HEK293 (cell line): ENCODE measurements at regions not wholly inside any gene's neighbourhood (a gene's known extent, or its start where the extent isn't known, plus 50 kb on each side); places are given as distances from the start of the nearest gene placed in this dataset.

Experiments used
- CTCF ChIA-PET: fragments of 350-600 bp; formaldehyde crosslinking; extraction: SDS; loops from one replicate; lab custom pipeline; 2021; ENCODE audit warnings: antibody characterized with exemption; lab: Yijun Ruan, JAX
- POLR2A ChIA-PET: fragments of 300-600 bp; formaldehyde crosslinking; extraction: SDS; loops from one replicate; lab custom pipeline; 2020; ENCODE audit warnings: antibody characterized with exemption, inconsistent platforms; lab: Yijun Ruan, JAX
- H3K27ac ChIP-seq: fragments of 200-500 bp; sonication (Bioruptor generic); 2 replicates; pipeline ENCODE4 v1.5.1; 2014; ENCODE audit warnings: low read depth, low read length, control low read depth, inconsistent platforms; ENCODE audit errors: extremely low read depth
- H3K36me3 ChIP-seq, 2 experiments: fragments of 200-500 bp in 1 of 2; sonication (Bioruptor generic) in 1 of 2; 1 replicate in 1 of 2; 2 replicates in 1 of 2; pipeline ENCODE4 v1.5.1; 2014 to 2017; ENCODE audit warnings: inconsistent platforms in 2 of 2, low read length in 2 of 2; ENCODE audit not compliant: control insufficient read depth in 2 of 2, insufficient read depth in 1 of 2
- H3K4me1 ChIP-seq: fragments of 200-500 bp; sonication (Bioruptor generic); 2 replicates; pipeline ENCODE4 v1.5.1; 2014; ENCODE audit warnings: mild to moderate bottlenecking, low read length, inconsistent platforms; ENCODE audit not compliant: control insufficient read depth, insufficient read depth
- H3K4me3 ChIP-seq: 2 replicates; pipeline ENCODE4 v1.5.1; 2011; ENCODE audit warnings: low read depth, mild to moderate bottlenecking, control low read depth, low read length, moderate library complexity
- H3K9me3 ChIP-seq: fragments of 200-500 bp; sonication (Bioruptor generic); 2 replicates; pipeline ENCODE4 v1.5.1; 2014; ENCODE audit warnings: low read depth, low read length, inconsistent platforms; ENCODE audit not compliant: control insufficient read depth, insufficient read depth
- GLIS1 ChIP-seq: fragments of 450-650 bp; formaldehyde crosslinking; IDR thresholded peaks from 2 replicates; pipeline ENCODE4 v1.5.1; 2016; ENCODE audit warnings: missing biosample characterization, missing genetic modification characterization
- HOXC10 ChIP-seq: sonication (generic); formaldehyde crosslinking; IDR thresholded peaks from 2 replicates; pipeline ENCODE4 v1.8.1; 2023; ENCODE audit warnings: mild to moderate bottlenecking, missing genetic modification reagents
- KLF16 ChIP-seq: fragments of 450-650 bp; formaldehyde crosslinking; IDR thresholded peaks from 2 replicates; pipeline ENCODE4 v1.5.1; 2017; ENCODE audit warnings: missing biosample characterization, missing genetic modification characterization
- KLF9 ChIP-seq: fragments of 450-650 bp; formaldehyde crosslinking; IDR thresholded peaks from 2 replicates; pipeline ENCODE4 v1.5.1; 2016; ENCODE audit warnings: missing biosample characterization, missing genetic modification characterization, low read depth
- RBAK ChIP-seq: fragments of 450-650 bp; formaldehyde crosslinking; IDR thresholded peaks from 2 replicates; pipeline ENCODE4 v1.5.1; 2016; ENCODE audit warnings: missing biosample characterization, missing genetic modification characterization
- SCRT2 ChIP-seq: fragments of 450-650 bp; formaldehyde crosslinking; IDR thresholded peaks from 2 replicates; pipeline ENCODE4 v1.5.1; 2016; ENCODE audit warnings: missing biosample characterization, missing genetic modification characterization
- ZBTB1 ChIP-seq: fragments of 450-650 bp; formaldehyde crosslinking; IDR thresholded peaks from 2 replicates; pipeline ENCODE4 v1.5.1; 2016; ENCODE audit warnings: missing biosample characterization, missing genetic modification characterization
- ZBTB20 ChIP-seq: fragments of 450-650 bp; formaldehyde crosslinking; IDR thresholded peaks from 2 replicates; pipeline ENCODE4 v1.5.1; 2016; ENCODE audit warnings: missing biosample characterization, missing genetic modification characterization
- ZFP37 ChIP-seq: fragments of 450-650 bp; formaldehyde crosslinking; IDR thresholded peaks from 2 replicates; pipeline ENCODE4 v1.5.1; 2016; ENCODE audit warnings: missing biosample characterization, missing genetic modification characterization
- ZFP41 ChIP-seq: fragments of 450-650 bp; formaldehyde crosslinking; IDR thresholded peaks from 2 replicates; pipeline ENCODE4 v1.5.1; 2016; ENCODE audit warnings: missing biosample characterization, missing genetic modification characterization, borderline replicate concordance
- ZNF112 ChIP-seq: fragments of 450-650 bp; formaldehyde crosslinking; IDR thresholded peaks from 2 replicates; pipeline ENCODE4 v1.5.0; 2017; ENCODE audit warnings: missing biosample characterization, missing genetic modification characterization
- ZNF157 ChIP-seq: fragments of 450-650 bp; formaldehyde crosslinking; IDR thresholded peaks from 2 replicates; pipeline ENCODE4 v1.5.1; 2016; ENCODE audit warnings: missing biosample characterization, missing genetic modification characterization
- ZNF211 ChIP-seq: fragments of 450-650 bp; formaldehyde crosslinking; IDR thresholded peaks from 2 replicates; pipeline ENCODE4 v1.5.1; 2016; ENCODE audit warnings: low read depth, missing biosample characterization, missing genetic modification characterization
- ZNF23 ChIP-seq: fragments of 450-650 bp; formaldehyde crosslinking; IDR thresholded peaks from 2 replicates; pipeline ENCODE4 v1.5.1; 2016; ENCODE audit warnings: missing biosample characterization, missing genetic modification characterization, borderline replicate concordance
- ZNF354C ChIP-seq: fragments of 450-650 bp; formaldehyde crosslinking; IDR thresholded peaks from 2 replicates; pipeline ENCODE4 v1.5.1; 2016; ENCODE audit warnings: missing biosample characterization, missing genetic modification characterization, low read depth, borderline replicate concordance
- ZNF394 ChIP-seq: fragments of 450-650 bp; formaldehyde crosslinking; IDR thresholded peaks from 2 replicates; pipeline ENCODE4 v1.5.1; 2016; ENCODE audit warnings: missing biosample characterization, missing genetic modification characterization, mild to moderate bottlenecking, moderate library complexity, borderline replicate concordance
- ZNF426 ChIP-seq: fragments of 450-650 bp; formaldehyde crosslinking; IDR thresholded peaks from 2 replicates; pipeline ENCODE4 v1.5.1; 2017; ENCODE audit warnings: missing biosample characterization, missing genetic modification characterization, mild to moderate bottlenecking, inconsistent platforms, moderate library complexity
- ZNF514 ChIP-seq: fragments of 450-650 bp; formaldehyde crosslinking; IDR thresholded peaks from 2 replicates; pipeline ENCODE4 v1.5.1; 2016; ENCODE audit warnings: missing biosample characterization, missing genetic modification characterization
- ZNF521 ChIP-seq: fragments of 450-650 bp; formaldehyde crosslinking; IDR thresholded peaks from 2 replicates; pipeline ENCODE4 v1.5.1; 2017; ENCODE audit warnings: missing biosample characterization, mild to moderate bottlenecking, missing genetic modification characterization
- ZNF596 ChIP-seq: fragments of 450-650 bp; IDR thresholded peaks from 2 replicates; pipeline ENCODE4 v1.5.0; 2018; ENCODE audit warnings: missing biosample characterization, mild to moderate bottlenecking, missing genetic modification characterization, moderate library complexity
- ZNF624 ChIP-seq: fragments of 450-650 bp; formaldehyde crosslinking; IDR thresholded peaks from 2 replicates; pipeline ENCODE4 v1.5.1; 2017; ENCODE audit warnings: missing biosample characterization, missing genetic modification characterization
- ZNF664 ChIP-seq: fragments of 450-650 bp; formaldehyde crosslinking; IDR thresholded peaks from 2 replicates; pipeline ENCODE4 v1.5.1; 2016; ENCODE audit warnings: missing biosample characterization, missing genetic modification characterization
- ZNF707 ChIP-seq: fragments of 450-650 bp; formaldehyde crosslinking; IDR thresholded peaks from 2 replicates; pipeline ENCODE4 v1.5.1; 2016; ENCODE audit warnings: missing biosample characterization, missing genetic modification characterization
- ZNF785 ChIP-seq: fragments of 450-650 bp; formaldehyde crosslinking; IDR thresholded peaks from 2 replicates; pipeline ENCODE4 v1.5.1; 2016; ENCODE audit warnings: missing biosample characterization, missing genetic modification characterization
- ZNF791 ChIP-seq: fragments of 450-650 bp; formaldehyde crosslinking; IDR thresholded peaks from 2 replicates; pipeline ENCODE4 v1.5.1; 2016; ENCODE audit warnings: missing biosample characterization, missing genetic modification characterization
- TF ChIP-seq, protein P1 (sequence below): fragments of 450-650 bp; formaldehyde crosslinking; optimal IDR thresholded peaks from 2 replicates; pipeline ENCODE3; 2016; ENCODE audit warnings: missing biosample characterization, mild to moderate bottlenecking, missing genetic modification characterization
- TF ChIP-seq, protein P2 (sequence below): fragments of 450-650 bp; formaldehyde crosslinking; IDR thresholded peaks from 2 replicates; pipeline ENCODE4 v1.5.1; 2016; ENCODE audit warnings: missing biosample characterization, missing genetic modification characterization
- TF ChIP-seq, protein P3 (sequence below): fragments of 450-650 bp; formaldehyde crosslinking; IDR thresholded peaks from 2 replicates; pipeline ENCODE4 v1.5.1; 2016; ENCODE audit warnings: missing biosample characterization, missing genetic modification characterization

DNA sequence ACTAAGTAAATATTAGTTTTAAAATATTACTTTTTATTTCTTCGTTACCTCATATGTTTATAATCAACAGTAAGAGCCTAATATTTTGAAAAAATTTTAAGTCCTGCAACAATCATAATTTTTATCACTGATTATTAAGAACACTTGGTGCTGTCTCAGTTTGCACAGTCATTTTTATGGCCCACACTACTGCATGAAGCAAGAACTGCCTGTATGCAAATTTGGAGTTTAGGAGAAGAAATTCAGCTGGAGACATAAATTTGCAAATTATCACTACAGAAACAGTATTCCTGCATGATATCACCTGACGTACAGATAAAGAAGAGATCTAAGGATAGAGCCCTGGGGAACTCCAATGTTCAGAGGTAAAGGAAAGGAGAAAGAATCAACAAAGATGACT lies 144.1 kb upstream of the RBBP8 start:
- TF ChIP-seq ZNF785 (no peak), SCRT2 (tag by site-specific recombination) (no peak), ZNF157 (tag by site-specific recombination) (no peak), ZNF596 (tag by site-specific recombination) (no peak), RBAK (tag by site-specific recombination) (no peak), ZNF211 (tag by site-specific recombination) (no peak), ZNF112 (tag by site-specific recombination) (no peak), ZNF23 (tag by site-specific recombination) (no peak), ZFP41 (tag by site-specific recombination) (no peak), ZNF514 (tag by site-specific recombination) (no peak), HOXC10 (CRISPR knock-in tag) (no peak), ZNF707 (tag by site-specific recombination) (no peak), ZNF664 (tag by site-specific recombination) (no peak), ZNF354C (tag by site-specific recombination) (no peak), KLF9 (tag by site-specific recombination) (no peak)
- TF ChIP-seq, protein P1, sequence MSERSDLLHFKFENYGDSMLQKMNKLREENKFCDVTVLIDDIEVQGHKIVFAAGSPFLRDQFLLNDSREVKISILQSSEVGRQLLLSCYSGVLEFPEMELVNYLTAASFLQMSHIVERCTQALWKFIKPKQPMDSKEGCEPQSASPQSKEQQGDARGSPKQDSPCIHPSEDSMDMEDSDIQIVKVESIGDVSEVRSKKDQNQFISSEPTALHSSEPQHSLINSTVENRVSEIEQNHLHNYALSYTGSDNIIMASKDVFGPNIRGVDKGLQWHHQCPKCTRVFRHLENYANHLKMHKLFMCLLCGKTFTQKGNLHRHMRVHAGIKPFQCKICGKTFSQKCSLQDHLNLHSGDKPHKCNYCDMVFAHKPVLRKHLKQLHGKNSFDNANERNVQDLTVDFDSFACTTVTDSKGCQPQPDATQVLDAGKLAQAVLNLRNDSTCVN (tag by site-specific recombination), result no peak
- TF ChIP-seq, all 188 proteins: peak for 0
- Histone ChIP-seq H3K9me3 (no peaks in the 10 kb centered on the region), H3K4me3 (no peak overlapping the region), H3K36me3 (no peaks in the 10 kb centered on the region), H3K27ac (no peak overlapping the region), H3K4me1 (no peaks in the 10 kb centered on the region)
- ChIA-PET POLR2A (no interaction called here), CTCF (no interaction called here)

DNA sequence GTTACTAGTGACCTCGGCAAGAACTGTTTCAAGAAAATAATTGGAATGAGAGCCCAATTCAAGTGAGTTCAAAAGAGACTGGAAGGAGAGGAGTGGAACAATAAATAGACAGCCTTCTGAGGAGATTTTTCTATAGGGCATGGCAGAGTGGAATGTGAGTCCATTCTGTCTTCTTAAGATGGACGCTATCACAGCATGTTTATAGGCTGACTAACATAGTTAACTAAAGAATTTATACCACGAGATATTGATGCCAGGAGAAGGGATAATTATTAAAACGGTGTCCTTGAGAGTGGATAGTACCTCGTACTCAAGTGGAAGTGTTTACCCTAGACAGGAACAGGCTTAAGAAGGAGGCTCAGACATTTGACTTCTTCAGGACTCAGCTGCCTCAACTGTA lies 143.5 kb upstream of the RBBP8 start:
- ChIA-PET CTCF (interaction anchor here (0.6 to 1.8 kb wide), 2 partner anchors 10 to 16 kb away, joined by 5 to 7 read pairs; no protein-coding TSS in a partner anchor), POLR2A (no interaction called here)
- no peak overlapping the region for H3K27ac ChIP-seq

More for the DNA sequence above, 143.5 kb upstream of the RBBP8 start:
- Histone ChIP-seq H3K9me3 (no peaks in the 10 kb centered on the region), H3K36me3 (no peaks in the 10 kb centered on the region), H3K4me1 (no peaks in the 10 kb centered on the region), H3K4me3 (no peak overlapping the region)
- no peak for TF ChIP-seq ZFP37 (tag by site-specific recombination)
- no peak for TF ChIP-seq ZNF426 (tag by site-specific recombination)
- TF ChIP-seq ZNF521 (tag by site-specific recombination), result no peak
- no peak for TF ChIP-seq GLIS1 (tag by site-specific recombination)
- TF ChIP-seq ZNF624, result no peak
- TF ChIP-seq KLF16, result no peak
- TF ChIP-seq, protein P2, sequence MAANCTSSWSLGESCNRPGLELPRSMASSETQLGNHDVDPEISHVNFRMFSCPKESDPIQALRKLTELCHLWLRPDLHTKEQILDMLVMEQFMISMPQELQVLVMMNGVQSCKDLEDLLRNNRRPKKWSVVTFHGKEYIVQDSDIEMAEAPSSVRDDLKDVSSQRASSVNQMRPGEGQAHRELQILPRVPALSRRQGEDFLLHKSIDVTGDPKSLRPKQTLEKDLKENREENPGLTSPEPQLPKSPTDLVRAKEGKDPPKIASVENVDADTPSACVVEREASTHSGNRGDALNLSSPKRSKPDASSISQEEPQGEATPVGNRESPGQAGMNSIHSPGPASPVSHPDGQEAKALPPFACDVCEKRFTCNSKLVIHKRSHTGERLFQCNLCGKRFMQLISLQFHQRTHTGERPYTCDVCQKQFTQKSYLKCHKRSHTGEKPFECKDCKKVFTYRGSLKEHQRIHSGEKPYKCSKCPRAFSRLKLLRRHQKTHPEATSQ (tag by site-specific recombination), result no peak
- TF ChIP-seq ZBTB20 (tag by site-specific recombination), result no peak
- TF ChIP-seq, protein P3, sequence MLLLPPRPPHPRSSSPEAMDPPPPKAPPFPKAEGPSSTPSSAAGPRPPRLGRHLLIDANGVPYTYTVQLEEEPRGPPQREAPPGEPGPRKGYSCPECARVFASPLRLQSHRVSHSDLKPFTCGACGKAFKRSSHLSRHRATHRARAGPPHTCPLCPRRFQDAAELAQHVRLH (tag by site-specific recombination), result no peak
- TF ChIP-seq ZBTB1 (tag by site-specific recombination), result no peak
- TF ChIP-seq ZNF394, result no peak
- no peak for TF ChIP-seq ZNF791 (tag by site-specific recombination)
